Cerebellar cortex (tissue), 1 donor: ENCODE measurements at regions not wholly inside any gene's neighbourhood (a gene's known extent, or its start where the extent isn't known, plus 50 kb on each side); places are given as distances from the start of the nearest gene placed in this dataset.

ENCODE experiments used
- DNase-seq: peaks from one replicate; pipeline ENCODE4 v3.0.0-alpha.2; 2015; ENCODE audit warnings: low spot score

DNA sequence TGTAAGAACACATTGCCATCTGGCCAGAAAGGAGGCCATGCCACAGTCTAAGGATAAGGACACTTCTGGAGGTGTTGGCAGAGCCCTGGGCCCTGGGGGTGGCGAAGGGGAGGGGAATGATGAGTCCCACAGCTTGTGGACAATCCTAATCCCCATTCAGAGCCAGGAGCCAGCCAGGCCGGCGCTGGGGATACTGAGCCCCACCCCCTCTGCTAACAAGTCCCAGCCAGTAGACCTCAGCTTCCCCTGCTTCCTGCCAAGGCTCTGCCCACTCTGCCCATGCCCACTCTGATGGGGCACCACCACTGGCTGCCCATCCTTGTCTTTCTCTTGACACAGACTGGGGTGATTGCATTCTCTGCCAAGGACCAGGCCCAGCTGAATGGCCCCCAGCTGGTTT lies 71.9 kb downstream of the NAV1 start:
- DNase-seq = peak; percentile 18

DNA sequence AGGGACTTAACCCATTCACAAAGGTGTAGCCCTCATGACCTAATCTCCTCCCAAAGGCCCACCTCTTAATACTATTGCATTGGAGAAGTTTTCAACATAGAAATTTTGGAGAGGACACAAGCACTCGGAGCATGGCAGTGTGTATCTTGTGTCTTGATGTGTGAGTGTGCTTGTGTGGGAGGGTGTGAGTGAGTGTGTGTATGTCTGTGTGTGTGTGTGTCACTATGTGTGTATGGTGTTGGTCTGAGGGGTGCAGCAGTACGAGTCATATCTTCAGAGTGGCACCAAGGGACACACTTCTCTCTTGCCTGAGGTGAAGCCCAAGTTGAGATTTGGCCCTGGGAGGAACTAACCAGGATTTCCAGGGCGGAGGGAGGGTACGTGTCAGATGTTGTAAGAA lies 73.7 kb downstream of the NAV1 start:
- DNase-seq = no peak

DNA sequence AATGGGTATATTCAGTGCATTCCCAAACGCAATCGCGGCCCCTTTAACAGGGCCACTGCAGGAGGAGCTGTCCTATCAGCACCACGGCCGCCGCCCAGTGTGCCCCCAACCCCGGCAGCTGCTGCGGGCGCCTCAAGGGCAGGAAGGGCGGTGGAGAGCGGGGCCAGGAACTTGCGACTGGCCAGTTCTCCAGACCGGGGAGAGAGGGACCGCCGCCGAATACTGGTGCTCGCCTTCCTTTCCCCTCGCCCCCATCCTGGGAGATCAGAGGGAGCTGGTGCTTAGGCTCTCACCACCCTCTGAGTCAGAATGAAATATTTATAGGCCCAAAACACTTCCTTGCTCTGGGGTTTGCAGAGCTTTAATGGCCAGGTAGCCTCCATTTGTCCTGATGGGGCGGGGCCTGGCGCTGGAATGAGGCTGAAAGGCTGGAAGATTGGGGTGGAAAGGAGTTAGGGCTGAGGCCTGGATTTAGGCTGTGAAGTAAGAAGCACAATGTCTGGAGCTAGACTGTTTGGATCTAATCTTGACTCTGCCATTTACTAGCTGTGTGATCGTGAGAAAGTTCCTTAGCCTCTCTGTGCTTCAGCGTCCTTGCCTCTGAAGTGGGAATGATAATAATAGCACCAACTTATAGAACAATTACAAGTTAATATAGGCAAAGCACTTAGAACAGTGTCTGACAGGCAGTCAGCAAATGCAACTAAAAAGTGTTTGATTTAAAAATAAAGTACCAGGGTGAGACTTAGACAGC lies 75.5 kb downstream of the NAV1 start:
- no peak for DNase-seq

- no peak for DNase-seq
These were observed 78.2 kb downstream of the NAV1 start for GRCh38 chr1:201617157-201617556.

GRCh38 chr1:201618389-201618788 lies 79.5 kb downstream of the NAV1 start:
- DNase-seq = no peak

GRCh38 chr1:201618905-201619304 lies 80.0 kb downstream of the NAV1 start:
- DNase-seq = no peak

DNA sequence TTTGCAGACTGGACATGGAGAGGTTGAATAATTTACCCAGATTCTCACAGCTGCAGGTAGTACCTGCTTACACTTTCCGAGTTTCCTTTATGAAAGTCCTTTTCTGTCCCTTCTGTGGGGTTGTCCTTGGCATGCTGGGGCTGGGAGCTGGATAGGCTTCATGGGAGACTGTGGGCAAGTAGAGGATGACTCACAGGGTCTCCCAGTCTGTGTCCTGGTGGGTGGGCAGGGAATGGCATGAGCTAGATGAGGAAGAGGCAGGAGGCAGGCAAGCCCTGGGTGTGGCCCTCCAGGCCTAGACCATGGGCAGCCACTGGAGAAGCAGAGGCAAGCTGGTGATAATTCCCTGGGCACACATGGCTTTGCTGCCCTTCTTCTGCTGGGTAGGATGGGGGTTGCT lies 80.6 kb downstream of the NAV1 start:
- DNase-seq = no peak

- DNase-seq = no peak
These were observed 83.4 kb downstream of the NAV1 start for GRCh38 chr1:201622353-201622752.

GRCh38 chr1:201622824-201623223 lies 83.9 kb downstream of the NAV1 start:
- no peak for DNase-seq

- no peak for DNase-seq
These were observed 85.9 kb downstream of the NAV1 start for GRCh38 chr1:201624741-201625225.

GRCh38 chr1:201625226-201625761 lies 86.4 kb downstream of the NAV1 start:
- DNase-seq = no peak

- DNase-seq = peak; percentile 77
These were observed 86.9 kb downstream of the NAV1 start for GRCh38 chr1:201625851-201626251.

DNA sequence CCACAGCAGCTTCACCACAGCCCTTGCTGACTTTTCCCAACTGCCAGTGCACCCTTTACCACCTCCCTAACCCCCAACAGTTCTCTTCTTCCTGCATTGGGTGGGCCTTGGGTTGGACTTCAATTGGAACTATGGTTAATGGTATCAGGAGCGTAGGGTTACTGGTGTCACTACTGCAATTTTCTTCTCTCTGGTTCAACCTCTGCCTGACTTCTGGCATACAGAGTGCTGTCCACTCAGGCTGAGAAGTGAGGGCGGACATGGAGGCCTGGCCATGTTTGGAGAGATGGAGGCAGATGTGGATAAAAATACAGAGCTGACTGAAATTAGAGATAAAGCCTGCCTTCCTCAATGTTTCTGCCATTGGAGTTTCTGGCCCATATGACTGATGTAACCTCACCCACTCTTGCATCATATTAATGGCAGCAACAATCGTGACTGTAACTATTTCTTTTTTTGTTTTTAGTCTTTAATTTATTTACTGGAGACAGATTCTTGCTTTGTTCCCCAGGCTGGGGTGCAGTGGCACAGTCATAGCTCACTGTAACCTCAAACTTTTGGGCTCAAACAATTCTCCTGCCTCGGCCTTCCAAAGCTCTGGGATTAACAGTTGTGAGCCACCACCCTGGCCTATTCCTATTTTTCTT lies 87.8 kb downstream of the NAV1 start:
- no peak for DNase-seq

GRCh38 chr1:201628490-201628889 lies 89.6 kb downstream of the NAV1 start:
- DNase-seq = no peak

DNA sequence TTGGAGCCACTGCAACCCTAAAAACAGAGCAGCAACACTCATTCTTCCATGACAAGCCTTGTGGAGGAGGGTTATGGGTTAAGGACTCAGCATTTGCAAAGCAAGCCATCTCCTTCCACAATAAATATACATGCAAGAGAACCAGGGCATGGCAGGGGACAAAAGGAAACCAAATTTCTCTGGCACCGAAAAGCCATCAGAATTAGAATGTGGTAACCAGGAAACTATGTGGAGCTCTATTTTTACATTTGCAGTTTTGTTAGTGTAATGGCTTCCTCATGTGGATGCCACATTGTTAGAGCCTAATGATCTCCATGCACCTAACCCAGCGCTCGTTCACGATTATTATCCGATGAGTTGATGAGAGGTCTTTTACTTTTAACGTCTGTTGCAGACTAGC lies 91.7 kb downstream of the NAV1 start:
- no peak for DNase-seq

DNA sequence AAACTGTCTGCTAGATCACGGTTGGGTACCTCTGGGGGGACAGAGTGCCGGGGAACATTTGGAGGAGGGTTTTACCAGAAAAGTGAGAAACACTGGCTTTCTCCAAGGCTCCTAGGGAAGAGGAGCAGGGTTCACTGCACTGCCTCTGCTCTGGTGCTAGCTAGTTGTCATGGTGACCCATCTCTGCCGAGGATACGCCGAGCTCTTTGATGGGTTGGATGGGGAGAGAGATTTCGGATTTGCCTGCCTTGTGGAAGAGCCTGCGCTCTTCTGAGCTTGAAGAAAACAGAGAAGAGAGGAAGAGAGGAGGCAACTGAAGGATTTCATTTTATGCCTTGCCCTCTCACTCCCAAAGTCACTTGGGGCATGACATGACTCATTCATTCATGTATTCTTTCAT lies 92.1 kb downstream of the NAV1 start:
- no peak for DNase-seq

DNA sequence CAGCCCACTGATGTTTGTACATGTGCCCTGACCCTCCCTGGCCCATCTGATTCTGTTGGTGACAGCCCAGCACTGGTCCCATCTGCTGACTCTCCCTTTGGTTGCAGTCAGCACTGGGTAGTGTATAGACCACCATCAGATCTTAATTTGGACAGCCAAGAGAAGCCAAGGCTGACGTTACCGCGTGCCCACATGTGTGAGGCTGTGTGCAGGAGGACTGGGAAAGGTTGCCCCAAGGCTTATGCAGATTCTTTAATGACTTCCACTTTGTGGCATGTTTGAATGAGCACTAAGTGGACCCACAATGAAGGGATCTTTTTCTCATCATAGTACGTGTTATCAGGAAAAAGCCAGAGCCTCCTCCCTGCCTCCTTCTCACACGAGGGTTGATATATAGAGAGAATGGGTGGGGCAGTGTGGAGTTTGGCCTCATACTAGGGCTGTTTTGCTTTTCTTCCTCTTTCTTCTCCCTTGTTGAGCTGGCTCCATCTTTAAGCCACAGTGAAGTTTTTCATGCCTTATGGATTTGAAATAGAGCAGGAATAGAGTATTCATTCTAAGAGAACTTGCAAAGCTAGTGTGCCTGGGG lies 93.5 kb downstream of the NAV1 start:
- DNase-seq = no peak

- no peak for DNase-seq
These were observed 94.4 kb downstream of the NAV1 start for GRCh38 chr1:201633297-201633696.

DNA sequence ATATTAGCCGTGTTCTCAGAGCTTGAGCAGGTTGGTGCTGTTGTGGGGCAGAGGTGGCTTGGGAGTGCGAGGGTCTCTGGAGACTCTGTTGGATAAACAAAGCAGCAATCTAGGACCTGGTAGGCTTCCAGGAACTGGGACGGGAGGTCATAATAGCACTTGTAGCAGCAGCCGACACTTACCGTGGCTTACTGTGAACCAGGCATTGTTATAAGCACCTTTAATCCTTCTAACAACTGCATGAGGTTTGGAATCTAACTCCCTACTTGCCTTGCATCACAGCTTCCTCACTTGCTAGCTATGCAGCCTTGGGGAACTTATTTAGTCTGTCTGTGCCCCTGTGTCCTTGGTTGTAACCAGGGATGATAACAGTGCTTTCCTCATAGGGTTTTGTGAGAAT lies 94.9 kb downstream of the NAV1 start:
- no peak for DNase-seq

- no peak for DNase-seq
These were observed 95.3 kb downstream of the NAV1 start for GRCh38 chr1:201634261-201634660.

DNA sequence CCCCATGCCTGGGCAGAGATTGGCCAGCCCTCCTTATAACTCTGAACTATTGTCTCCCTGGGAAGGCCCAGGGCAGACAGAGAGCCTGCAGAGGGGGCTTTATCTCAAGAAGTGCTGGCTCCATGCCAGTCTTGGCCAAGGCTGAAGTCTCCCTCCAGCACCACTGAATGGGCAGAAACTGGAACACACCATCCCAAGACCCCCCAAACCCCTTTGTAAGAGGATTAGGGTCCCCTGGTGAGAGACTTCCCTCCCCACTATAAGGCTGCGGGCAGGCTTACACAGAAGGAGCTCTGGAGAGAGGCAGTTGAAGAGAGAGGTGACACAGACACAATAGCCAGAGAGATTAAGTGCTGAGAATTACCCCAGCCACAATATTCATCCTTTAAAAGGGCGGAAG lies 97.2 kb downstream of the NAV1 start:
- no peak for DNase-seq

DNA sequence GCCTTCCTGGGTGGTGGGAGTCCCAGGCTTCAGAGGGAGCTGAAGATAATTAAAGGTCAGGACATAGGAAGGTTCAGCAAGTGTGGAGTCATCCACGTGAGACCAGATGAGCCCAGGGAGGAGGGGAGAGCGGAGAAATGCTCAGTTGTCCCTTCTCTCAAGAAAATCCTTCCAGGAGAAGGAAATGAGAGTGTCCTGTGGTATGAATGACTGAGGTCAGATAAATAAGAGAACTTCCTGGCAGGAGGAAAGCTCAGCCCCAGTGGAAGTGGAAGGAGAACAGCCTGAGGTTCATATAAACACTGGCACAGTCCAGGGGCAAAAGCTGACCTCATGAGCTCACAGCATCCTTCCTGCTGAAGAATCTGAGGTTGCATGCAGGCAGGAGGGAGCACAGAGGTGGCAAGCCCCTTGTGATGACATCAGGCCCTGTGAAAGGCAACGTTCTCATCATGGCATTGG lies 97.6 kb downstream of the NAV1 start:
- DNase-seq = no peak
